IMR-90 (cell line): ENCODE measurements at regions not wholly inside any gene's neighbourhood (a gene's known extent, or its start where the extent isn't known, plus 50 kb on each side); places are given as distances from the start of the nearest gene placed in this dataset.

ENCODE experiments used
- ATAC-seq: fragments of 200-7000 bp; cut with Tn5 transposase; 2 replicates; pipeline ENCODE4 v1.9.1; 2020; ENCODE audit warnings: low read depth, mild to moderate bottlenecking, moderate library complexity
- BruUV-seq: library from RNA; stranded (reverse); fragments of 400-500 nt; replicated peaks from 2 replicates; lab custom pipeline; 2021; lab: Mats Ljungman, UMichigan
- CTCF ChIA-PET: fragments of 300-600 bp; formaldehyde crosslinking; extraction: SDS; loops from one replicate; lab custom pipeline; 2021; ENCODE audit warnings: antibody characterized with exemption; lab: Yijun Ruan, JAX
- POLR2A ChIA-PET: fragments of 300-600 bp; sonication (Branson Sonifier 250); formaldehyde crosslinking; loops from one replicate; lab custom pipeline; 2022; ENCODE audit warnings: antibody characterized with exemption; ENCODE audit not compliant: unreplicated experiment; lab: Charles Lee
- DNase-seq: peaks from one replicate; pipeline ENCODE4 v3.0.0; 2013
- H2AFZ ChIP-seq: replicated peaks from 2 replicates; pipeline ENCODE3; 2013; ENCODE audit warnings: low read length, mild to moderate bottlenecking; ENCODE audit not compliant: poor library complexity
- H2AK5ac ChIP-seq: 2 replicates; pipeline ENCODE4 v1.6.1; 2013; ENCODE audit warnings: low read depth, low read length, inconsistent platforms
- H2AK9ac ChIP-seq: replicated peaks from 2 replicates; pipeline ENCODE3; 2013; ENCODE audit warnings: mild to moderate bottlenecking, low read depth, low read length, moderate library complexity; ENCODE audit not compliant: poor library complexity
- H2BK120ac ChIP-seq: 2 replicates; pipeline ENCODE4 v1.6.1; 2013; ENCODE audit warnings: low read depth, low read length, inconsistent platforms
- H2BK15ac ChIP-seq: 3 replicates; pipeline ENCODE4 v1.6.1; 2013; ENCODE audit warnings: low read depth, low read length, inconsistent platforms
- H2BK20ac ChIP-seq: 2 replicates; pipeline ENCODE4 v1.6.1; 2013; ENCODE audit warnings: low read depth, mild to moderate bottlenecking, inconsistent platforms, low read length, moderate library complexity
- H2BK5ac ChIP-seq: 2 replicates; pipeline ENCODE4 v1.6.1; 2013; ENCODE audit warnings: mild to moderate bottlenecking, low read depth, low read length, inconsistent platforms; ENCODE audit not compliant: poor library complexity, severe bottlenecking
- H3K14ac ChIP-seq: replicated peaks from 2 replicates; pipeline ENCODE4 v1.6.1; 2013; ENCODE audit warnings: low read depth, low read length, inconsistent platforms
- H3K18ac ChIP-seq: 2 replicates; pipeline ENCODE4 v1.6.1; 2013; ENCODE audit warnings: low read depth, low read length, control low read depth
- H3K23ac ChIP-seq: 2 replicates; pipeline ENCODE4 v1.6.1; 2013; ENCODE audit warnings: low read depth, low read length, inconsistent platforms
- H3K27ac ChIP-seq: 2 replicates; pipeline ENCODE4 v1.5.1; 2013; ENCODE audit warnings: mild to moderate bottlenecking, control low read depth, low read length; ENCODE audit not compliant: insufficient read depth
- H3K27me3 ChIP-seq: 2 replicates; pipeline ENCODE4 v1.6.1; 2013; ENCODE audit warnings: low read length; ENCODE audit not compliant: control insufficient read depth, insufficient read depth
- H3K36me3 ChIP-seq: 2 replicates; pipeline ENCODE4 v1.6.1; 2013; ENCODE audit warnings: low read length, mixed read lengths; ENCODE audit not compliant: control insufficient read depth, insufficient read depth
- H3K4ac ChIP-seq: 2 replicates; pipeline ENCODE4 v1.6.1; 2013; ENCODE audit warnings: low read depth, low read length, inconsistent platforms
- H3K4me1 ChIP-seq: 2 replicates; pipeline ENCODE4 v1.6.1; 2013; ENCODE audit warnings: low read length, mixed read lengths; ENCODE audit not compliant: control insufficient read depth, insufficient read depth
- H3K4me2 ChIP-seq: 2 replicates; pipeline ENCODE4 v1.6.1; 2013; ENCODE audit warnings: low read depth, mild to moderate bottlenecking, control low read depth, low read length, moderate library complexity
- H3K4me3 ChIP-seq: 2 replicates; pipeline ENCODE4 v1.5.1; 2013; ENCODE audit warnings: low read depth, mild to moderate bottlenecking, control low read depth, low read length, moderate library complexity; ENCODE audit not compliant: insufficient read depth
- H3K56ac ChIP-seq: 2 replicates; pipeline ENCODE4 v1.6.1; 2013; ENCODE audit warnings: low read length, inconsistent platforms; ENCODE audit not compliant: insufficient read depth; ENCODE audit errors: extremely low read depth
- H3K79me1 ChIP-seq, 2 experiments: 2 replicates each; pipeline ENCODE4 v1.6.1; 2013; ENCODE audit warnings: low read length in 2 of 2, inconsistent platforms in 1 of 2, low read depth in 1 of 2
- H3K9ac ChIP-seq: 2 replicates; pipeline ENCODE4 v1.6.1; 2013; ENCODE audit warnings: low read depth, low read length, control low read depth
- H3K9me1 ChIP-seq: 2 replicates; pipeline ENCODE4 v1.6.1; 2013; ENCODE audit warnings: low read length, inconsistent platforms; ENCODE audit not compliant: insufficient read depth
- H3K9me3 ChIP-seq: 2 replicates; pipeline ENCODE4 v1.6.1; 2013; ENCODE audit warnings: low read length; ENCODE audit not compliant: control insufficient read depth, insufficient read depth
- H4K20me1 ChIP-seq: 2 replicates; pipeline ENCODE4 v1.6.1; 2013; ENCODE audit warnings: low read length, inconsistent platforms; ENCODE audit not compliant: insufficient read depth
- H4K5ac ChIP-seq: 2 replicates; pipeline ENCODE4 v1.6.1; 2013; ENCODE audit warnings: mild to moderate bottlenecking, low read depth, low read length, control low read depth
- H4K8ac ChIP-seq, 2 experiments: 2 replicates each; pipeline ENCODE4 v1.6.1; 2013; ENCODE audit warnings: low read depth in 2 of 2, low read length in 2 of 2, control low read depth in 1 of 2, inconsistent platforms in 1 of 2
- H4K91ac ChIP-seq: 2 replicates; pipeline ENCODE4 v1.6.1; 2013; ENCODE audit warnings: low read depth, low read length, inconsistent platforms; ENCODE audit not compliant: insufficient read depth
- BHLHE40 ChIP-seq: fragments of 150-350 bp; IDR thresholded peaks from 2 replicates; pipeline ENCODE4 v1.6.1; 2016; ENCODE audit warnings: mild to moderate bottlenecking, low read depth, low read length
- CEBPB ChIP-seq: IDR thresholded peaks from 2 replicates; pipeline ENCODE4 v1.6.1; 2012; ENCODE audit warnings: low read depth, low read length, improper control_type of control experiment
- CTCF ChIP-seq: conservative IDR thresholded peaks from 2 replicates; pipeline ENCODE4 v1.5.1; 2012; ENCODE audit warnings: mild to moderate bottlenecking, low read depth, low read length, improper control_type of control experiment
- FOS ChIP-seq: fragments of 150-350 bp; IDR thresholded peaks from 2 replicates; pipeline ENCODE4 v1.6.1; 2016; ENCODE audit warnings: low read depth, low read length
- MXI1 ChIP-seq: IDR thresholded peaks from 2 replicates; pipeline ENCODE4 v1.6.1; 2012; ENCODE audit warnings: low read depth, mild to moderate bottlenecking, low read length, moderate library complexity, borderline replicate concordance
- NFE2L2 ChIP-seq: fragments of 150-350 bp; IDR thresholded peaks from 2 replicates; pipeline ENCODE4 v1.6.1; 2016; ENCODE audit warnings: low read depth, mild to moderate bottlenecking, low read length
- RAD21 ChIP-seq: IDR thresholded peaks from 2 replicates; pipeline ENCODE4 v1.6.1; 2012; ENCODE audit warnings: low read length, improper control_type of control experiment
- RCOR1 ChIP-seq: IDR thresholded peaks from 2 replicates; pipeline ENCODE4 v1.6.1; 2012; ENCODE audit warnings: mild to moderate bottlenecking, low read length, improper control_type of control experiment; ENCODE audit not compliant: insufficient replicate concordance
- SMC3 ChIP-seq: fragments of 150-350 bp; IDR thresholded peaks from 2 replicates; pipeline ENCODE4 v1.6.1; 2016; ENCODE audit warnings: low read depth, mild to moderate bottlenecking, antibody characterized with exemption, low read length, moderate library complexity
- USF2 ChIP-seq: fragments of 150-350 bp; IDR thresholded peaks from 2 replicates; pipeline ENCODE4 v1.6.1; 2017; ENCODE audit warnings: mild to moderate bottlenecking, antibody characterized with exemption, low read length, low read depth
- WGBS, 2 experiments: methylation state at CpG; one replicate each; pipeline versions ENCODE4 v1.1.5 to v1.1.7; 2013; ENCODE audit warnings: missing lambda C conversion rate in 2 of 2; ENCODE audit not compliant: insufficient read length in 1 of 2; ENCODE audit errors: extremely low coverage in 2 of 2; 5-methylcytosine and 5-hydroxymethylcytosine counted together
- dilution Hi-C: fragments of 300-500 bp; cut with HindIII; formaldehyde crosslinking; loops from one replicate; pipeline ENCODE4 v1.14.3; 2018; ENCODE audit warnings: low sequenced_read_pairs; ENCODE audit not compliant: unreplicated experiment
- in situ Hi-C: fragments of 300-500 bp; cut with MboI; formaldehyde crosslinking; loops from 3 replicates; pipeline ENCODE4 v1.14.3; 2019; ENCODE audit warnings: low sequenced_read_pairs, inconsistent platforms, mixed read lengths
- intact Hi-C: fragments of 100-400 bp; cut with micrococcal nuclease; formaldehyde crosslinking; loops from 2 replicates; pipeline ENCODE4 v1.10.0; 2022

- no peaks in the 10 kb centered on the region for H3K9me3 ChIP-seq
- POLR2A ChIA-PET, result no interaction called here
- in situ Hi-C loops, result no loop called here
- H4K5ac ChIP-seq, result no peak overlapping the region
- no peak overlapping the region for H2AK9ac ChIP-seq
- H3K4ac ChIP-seq, result no peak overlapping the region
- dilution Hi-C loops, result no loop called here
- no peaks in the 10 kb centered on the region; the same call in 1 of the 2 replicates for H3K27me3 ChIP-seq
- BruUV-seq, result no TSS peak
- no peak for DNase-seq
- no peak overlapping the region for H3K27ac ChIP-seq
- H4K8ac ChIP-seq, result no peak overlapping the region
- ATAC-seq, result no peak
- H3K4me3 ChIP-seq, result no peak overlapping the region
- no peak overlapping the region for H2BK15ac ChIP-seq
- H4K91ac ChIP-seq, result no peak overlapping the region
- H3K79me1 ChIP-seq, result no peaks in the 10 kb centered on the region
- no peaks in the 10 kb centered on the region for H3K4me1 ChIP-seq
- H3K56ac ChIP-seq, result no peak overlapping the region
- H3K23ac ChIP-seq, result no peak overlapping the region
- H3K9me1 ChIP-seq, result no peaks in the 10 kb centered on the region
- TF ChIP-seq CEBPB (no peak), RAD21 (no peak), FOS (no peak), BHLHE40 (no peak), CTCF (no peak), USF2 (no peak), MXI1 (no peak), SMC3 (no peak), NFE2L2 (no peak), RCOR1 (no peak)
- intact Hi-C loops, result no loop called here
- H2AFZ ChIP-seq, result no peak overlapping the region
- WGBS, 2 experiments, result no CpG with 5 or more reads among the region's 1 CpG
- CTCF ChIA-PET, result interaction anchor here (0.7 kb wide), 1 partner anchor 12 kb away, joined by 3 read pairs; no protein-coding TSS in a partner anchor
- H2BK120ac ChIP-seq, result no peak overlapping the region
- no peaks in the 10 kb centered on the region for H3K36me3 ChIP-seq
- H3K9ac ChIP-seq, result no peak overlapping the region
- H3K4me2 ChIP-seq, result no peak overlapping the region
- H4K20me1 ChIP-seq, result no peaks in the 10 kb centered on the region
- no peak overlapping the region for H3K14ac ChIP-seq
- no peak overlapping the region for H3K18ac ChIP-seq
- H2AK5ac ChIP-seq, result no peak overlapping the region
- no peak overlapping the region for H2BK5ac ChIP-seq
- no peak overlapping the region for H2BK20ac ChIP-seq
Measured at GRCh38 chr15:81056304-81056703, 55.6 kb downstream of the TLNRD1 start.
